Osteoblast (primary cell): ENCODE measurements at regions not wholly inside any gene's neighbourhood (a gene's known extent, or its start where the extent isn't known, plus 50 kb on each side); places are given as distances from the start of the nearest gene placed in this dataset.
A peak's percentile ranks its signal among the peaks of the same experiment; 100 is the strongest.

Experiments
- DNase-seq: peaks from one replicate; pipeline ENCODE4 v3.0.0; 2011; ENCODE audit warnings: low spot score, mixed read lengths; ENCODE audit not compliant: insufficient read length; ENCODE audit errors: missing footprints
- H2AFZ ChIP-seq: 2 replicates; pipeline ENCODE4 v1.6.0; 2011; ENCODE audit warnings: mild to moderate bottlenecking, low read length
- H3K27ac ChIP-seq: 2 replicates; pipeline ENCODE4 v1.5.1; 2011; ENCODE audit warnings: mild to moderate bottlenecking, low read depth, low read length, moderate library complexity
- H3K27me3 ChIP-seq: 2 replicates; pipeline ENCODE4 v1.6.0; 2012; ENCODE audit warnings: mild to moderate bottlenecking, control low read depth, inconsistent platforms, low read length, moderate library complexity; ENCODE audit not compliant: insufficient read depth
- H3K36me3 ChIP-seq: 2 replicates; pipeline ENCODE4 v1.5.1; 2011; ENCODE audit warnings: mild to moderate bottlenecking, low read length, control low read depth, moderate library complexity; ENCODE audit not compliant: insufficient read depth
- H3K4me1 ChIP-seq: 2 replicates; pipeline ENCODE4 v1.5.1; 2011; ENCODE audit warnings: mild to moderate bottlenecking, low read length, control low read depth, moderate library complexity; ENCODE audit not compliant: insufficient read depth
- H3K4me2 ChIP-seq: 2 replicates; pipeline ENCODE4 v1.6.0; 2011; ENCODE audit warnings: mild to moderate bottlenecking, low read length; ENCODE audit not compliant: insufficient read depth
- H3K4me3 ChIP-seq: fragments of 200-600 bp; sonication (generic); 3 replicates; pipeline ENCODE4 v1.5.1; 2012; ENCODE audit warnings: mild to moderate bottlenecking, low read length, inconsistent platforms; ENCODE audit not compliant: insufficient read depth
- H3K79me2 ChIP-seq: 2 replicates; pipeline ENCODE4 v1.6.0; 2012; ENCODE audit warnings: mild to moderate bottlenecking, low read length, control low read depth, inconsistent platforms; ENCODE audit not compliant: insufficient read depth
- H3K9me3 ChIP-seq: 2 replicates; pipeline ENCODE4 v1.5.1; 2011; ENCODE audit warnings: low read depth, low read length, control low read depth
- H4K20me1 ChIP-seq: 2 replicates; pipeline ENCODE4 v1.6.0; 2012; ENCODE audit warnings: mild to moderate bottlenecking, low read length, control low read depth; ENCODE audit not compliant: insufficient read depth
- TF ChIP-seq, protein P1 (sequence below): IDR thresholded peaks from 2 replicates; pipeline ENCODE4 v1.5.1; 2011; ENCODE audit warnings: mild to moderate bottlenecking, low read depth, low read length, moderate library complexity; ENCODE audit errors: extremely low read depth

DNA sequence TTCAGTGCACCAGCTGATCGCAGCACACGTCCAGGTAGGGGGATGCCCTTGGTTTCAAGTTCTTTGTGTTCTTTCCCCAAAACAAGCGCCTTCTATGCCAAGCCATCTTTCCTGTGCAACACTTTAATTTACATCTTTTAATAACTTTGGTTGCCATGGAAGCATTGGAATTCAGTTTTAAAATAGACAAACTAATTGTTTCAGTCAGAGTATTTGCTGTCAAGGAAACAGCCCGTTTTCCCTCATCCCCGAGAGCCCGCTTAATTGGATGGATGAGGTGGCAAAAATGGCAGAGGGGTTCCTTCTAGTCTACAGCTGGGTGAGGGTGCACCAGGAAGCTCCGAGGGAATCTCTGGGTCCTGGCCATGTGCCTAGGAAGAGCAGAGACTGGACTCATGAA lies 793.7 kb upstream of the EEF2KMT start:
- no peak overlapping the region for H3K4me2 ChIP-seq
- H3K4me1 ChIP-seq: no peaks in the 10 kb centered on the region
- no peaks in the 10 kb centered on the region for H3K79me2 ChIP-seq
- H4K20me1 ChIP-seq: no peaks in the 10 kb centered on the region
- TF ChIP-seq, protein P1, sequence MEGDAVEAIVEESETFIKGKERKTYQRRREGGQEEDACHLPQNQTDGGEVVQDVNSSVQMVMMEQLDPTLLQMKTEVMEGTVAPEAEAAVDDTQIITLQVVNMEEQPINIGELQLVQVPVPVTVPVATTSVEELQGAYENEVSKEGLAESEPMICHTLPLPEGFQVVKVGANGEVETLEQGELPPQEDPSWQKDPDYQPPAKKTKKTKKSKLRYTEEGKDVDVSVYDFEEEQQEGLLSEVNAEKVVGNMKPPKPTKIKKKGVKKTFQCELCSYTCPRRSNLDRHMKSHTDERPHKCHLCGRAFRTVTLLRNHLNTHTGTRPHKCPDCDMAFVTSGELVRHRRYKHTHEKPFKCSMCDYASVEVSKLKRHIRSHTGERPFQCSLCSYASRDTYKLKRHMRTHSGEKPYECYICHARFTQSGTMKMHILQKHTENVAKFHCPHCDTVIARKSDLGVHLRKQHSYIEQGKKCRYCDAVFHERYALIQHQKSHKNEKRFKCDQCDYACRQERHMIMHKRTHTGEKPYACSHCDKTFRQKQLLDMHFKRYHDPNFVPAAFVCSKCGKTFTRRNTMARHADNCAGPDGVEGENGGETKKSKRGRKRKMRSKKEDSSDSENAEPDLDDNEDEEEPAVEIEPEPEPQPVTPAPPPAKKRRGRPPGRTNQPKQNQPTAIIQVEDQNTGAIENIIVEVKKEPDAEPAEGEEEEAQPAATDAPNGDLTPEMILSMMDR: no peak
- no peaks in the 10 kb centered on the region for H3K27me3 ChIP-seq
- no peak overlapping the region for H3K4me3 ChIP-seq
- no peak overlapping the region for H2AFZ ChIP-seq
- H3K27ac ChIP-seq: no peak overlapping the region
- DNase-seq: peak; percentile 63
- no peaks in the 10 kb centered on the region for H3K9me3 ChIP-seq
- H3K36me3 ChIP-seq: no peaks in the 10 kb centered on the region

DNA sequence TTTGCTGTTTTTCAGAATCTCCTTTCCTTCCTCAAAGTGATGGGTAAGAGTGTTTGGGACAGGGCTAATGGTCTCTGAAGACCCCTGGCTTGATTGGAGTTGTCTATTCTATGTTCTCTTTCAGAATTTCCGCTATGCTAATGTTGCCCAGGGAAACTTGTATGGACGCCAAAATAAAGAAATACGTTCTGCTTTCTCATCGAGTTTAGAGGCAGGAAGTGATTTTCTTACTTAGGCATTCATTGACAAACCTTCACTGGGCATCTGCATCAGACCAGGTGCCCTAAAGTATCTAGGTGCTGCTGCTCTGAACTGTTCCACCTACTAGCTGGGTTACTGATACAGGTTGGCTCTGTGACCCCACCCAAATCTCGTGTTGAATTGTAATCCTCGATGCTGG lies 787.9 kb upstream of the EEF2KMT start:
- Histone ChIP-seq H2AFZ (no peak overlapping the region), H3K36me3 (no peaks in the 10 kb centered on the region), H3K9me3 (no peaks in the 10 kb centered on the region), H4K20me1 (no peaks in the 10 kb centered on the region), H3K27ac (no peak overlapping the region), H3K27me3 (no peaks in the 10 kb centered on the region), H3K79me2 (no peaks in the 10 kb centered on the region), H3K4me3 (no peak overlapping the region), H3K4me1 (no peaks in the 10 kb centered on the region), H3K4me2 (no peak overlapping the region)
- TF ChIP-seq, protein P1: no peak
- DNase-seq: no peak

DNA sequence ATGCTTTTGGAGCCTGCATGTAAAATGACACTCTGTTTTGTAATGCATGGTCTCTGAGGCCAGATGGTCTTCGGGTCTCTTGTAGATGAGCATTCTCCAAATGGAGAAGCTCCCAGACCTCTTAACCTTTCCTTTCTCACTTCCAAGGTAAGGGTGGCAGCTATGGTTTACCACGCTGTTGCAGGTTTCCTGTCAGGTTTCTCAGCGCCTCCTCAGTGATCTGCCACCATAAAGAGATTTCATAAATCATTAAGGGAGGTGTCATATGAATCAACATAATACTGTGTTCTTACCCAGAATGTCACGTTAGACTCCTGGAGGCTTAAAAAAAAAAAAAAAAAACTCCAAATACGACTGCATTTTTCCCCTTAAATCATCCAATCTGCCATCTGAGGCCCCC lies 787.4 kb upstream of the EEF2KMT start:
- H3K9me3 ChIP-seq: no peaks in the 10 kb centered on the region
- H3K79me2 ChIP-seq: no peaks in the 10 kb centered on the region
- no peak overlapping the region for H3K27ac ChIP-seq
- no peak overlapping the region for H3K4me2 ChIP-seq
- no peaks in the 10 kb centered on the region for H3K27me3 ChIP-seq
- TF ChIP-seq, protein P1: no peak
- no peaks in the 10 kb centered on the region for H3K4me1 ChIP-seq
- H3K4me3 ChIP-seq: no peak overlapping the region
- no peak overlapping the region for H2AFZ ChIP-seq
- H4K20me1 ChIP-seq: no peaks in the 10 kb centered on the region
- H3K36me3 ChIP-seq: no peaks in the 10 kb centered on the region
- no peak for DNase-seq

DNA sequence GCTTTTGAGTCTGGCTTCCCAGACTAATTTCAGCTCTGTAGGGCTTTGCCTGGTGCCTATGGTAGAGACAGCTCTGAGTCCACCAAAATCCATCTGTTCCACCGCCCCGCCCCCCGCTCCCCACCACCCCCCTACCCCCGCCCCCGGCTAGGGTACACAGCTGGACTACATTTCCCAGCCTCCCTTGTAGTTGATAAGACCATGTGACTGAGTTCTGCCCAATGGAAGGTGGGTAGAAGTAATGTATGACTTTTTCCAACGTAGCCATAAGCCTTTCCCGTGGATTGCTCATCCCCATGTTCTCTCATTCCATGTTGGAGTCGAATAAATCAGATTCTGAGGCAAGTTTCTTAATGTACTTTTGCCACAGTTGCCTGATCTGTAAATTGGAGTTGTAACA lies 786.7 kb upstream of the EEF2KMT start:
- Histone ChIP-seq H3K4me2 (no peak overlapping the region), H4K20me1 (no peaks in the 10 kb centered on the region), H3K36me3 (no peaks in the 10 kb centered on the region), H3K27me3 (no peaks in the 10 kb centered on the region), H3K79me2 (no peaks in the 10 kb centered on the region), H2AFZ (no peak overlapping the region), H3K9me3 (peaks cover 2% of the 10 kb centered on the region), H3K4me3 (no peak overlapping the region), H3K27ac (no peak overlapping the region), H3K4me1 (no peaks in the 10 kb centered on the region)
- DNase-seq: no peak
- TF ChIP-seq, protein P1: no peak
